ENCODE measurements at regions not wholly inside any gene's neighbourhood (a gene's known extent, or its start where the extent isn't known, plus 50 kb on each side); places are given as distances from the start of the nearest gene placed in this dataset.

- TF ChIP-seq CTCF (IDR thresholded peaks at IDR 0.05) (no peak), POLR2A (IDR thresholded peaks at IDR 0.05) (no peak)
- DNase-seq = no peak
- WGBS, 2 donors = 82 to 84% methylated on average over 1 of the region's 1 CpG
- intact Hi-C loops (cut with DNase I; ENCODE audit: low total_unique reads) = no loop called here
- Histone ChIP-seq H3K9me3 (no peaks in the 10 kb centered on the region), H3K4me1 (no peaks in the 10 kb centered on the region), H3K27ac (no peak overlapping the region), H3K36me3 (ENCODE audit: low read depth, missing control alignments) (no peaks in the 10 kb centered on the region), H3K27me3 (no peaks in the 10 kb centered on the region), H3K4me3 (no peak overlapping the region)
Observed at GRCh38 chr4:36763814-36764213, 480.7 kb upstream of the NWD2 start.

DNA sequence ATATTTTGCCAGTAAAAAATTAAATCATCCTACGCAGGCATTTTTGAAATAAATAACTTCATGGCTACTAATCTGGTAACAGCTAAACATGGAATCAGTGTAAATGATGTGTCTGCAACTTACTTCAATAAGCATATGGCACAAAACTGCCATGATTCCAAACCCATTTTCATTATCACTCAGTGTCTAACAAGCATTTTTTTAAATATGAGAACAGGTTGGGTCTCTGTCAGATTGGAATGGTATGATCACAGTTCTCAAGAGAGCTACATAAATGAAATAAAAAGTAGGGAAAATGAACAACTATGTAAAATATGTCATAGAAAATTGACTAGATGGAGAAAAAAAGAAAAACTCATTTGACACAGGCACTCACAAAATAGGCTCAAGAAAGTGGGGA is 476.9 kb upstream of the NWD2 start:
- WGBS, 2 donors = 64% methylated on average over 1 of the region's 1 CpG; no CpG with 5 or more reads in 1 of the 2 donors
- Histone ChIP-seq H3K27ac (no peak overlapping the region), H3K27me3 (no peaks in the 10 kb centered on the region), H3K4me1 (no peaks in the 10 kb centered on the region), H3K36me3 (ENCODE audit: low read depth, missing control alignments) (no peaks in the 10 kb centered on the region), H3K4me3 (no peak overlapping the region), H3K9me3 (no peaks in the 10 kb centered on the region)
- TF ChIP-seq CTCF (IDR thresholded peaks at IDR 0.05) = no peak
- no peak for TF ChIP-seq POLR2A (IDR thresholded peaks at IDR 0.05)
- intact Hi-C loops (cut with DNase I; ENCODE audit: low total_unique reads) = no loop called here
- no peak for DNase-seq

GRCh38 chr4:36771411-36772153 is 473.0 kb upstream of the NWD2 start:
- H3K9me3 ChIP-seq = no peaks in the 10 kb centered on the region
- H3K4me3 ChIP-seq = no peak overlapping the region
- H3K27ac ChIP-seq = no peak overlapping the region
- WGBS, 2 donors = 50 to 82% methylated on average over 2 of the region's 2 CpGs
- TF ChIP-seq CTCF (IDR thresholded peaks at IDR 0.05) (no peak), POLR2A (IDR thresholded peaks at IDR 0.05) (no peak)
- DNase-seq = no peak
- no peaks in the 10 kb centered on the region for H3K4me1 ChIP-seq
- intact Hi-C loops (cut with DNase I; ENCODE audit: low total_unique reads) = no loop called here
- H3K36me3 ChIP-seq (ENCODE audit: low read depth, missing control alignments) = no peaks in the 10 kb centered on the region
- H3K27me3 ChIP-seq = no peaks in the 10 kb centered on the region

DNA sequence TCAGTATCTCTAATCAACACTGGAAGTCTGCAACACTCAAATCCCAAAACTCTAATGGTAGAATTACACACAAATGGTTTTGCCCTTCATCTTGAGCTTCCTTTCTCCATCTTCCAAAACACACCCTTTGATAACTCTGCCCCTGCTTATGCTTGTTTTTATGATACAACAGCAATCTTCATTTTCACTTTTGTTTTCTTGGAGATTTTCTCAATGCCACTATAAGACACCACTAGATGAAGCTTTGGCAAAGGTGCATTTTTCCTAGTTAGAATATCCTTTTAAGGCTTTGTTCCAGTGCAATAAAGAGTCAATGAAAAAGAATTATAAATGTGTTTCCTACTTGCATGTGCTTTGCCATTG is 472.4 kb upstream of the NWD2 start:
- TF ChIP-seq POLR2A (IDR thresholded peaks at IDR 0.05) (no peak), CTCF (IDR thresholded peaks at IDR 0.05) (no peak)
- intact Hi-C loops (cut with DNase I; ENCODE audit: low total_unique reads) = no loop called here
- H3K27me3 ChIP-seq = no peaks in the 10 kb centered on the region
- H3K4me3 ChIP-seq = no peak overlapping the region
- no peak for DNase-seq
- no peaks in the 10 kb centered on the region for H3K36me3 ChIP-seq (ENCODE audit: low read depth, missing control alignments)
- H3K27ac ChIP-seq = no peak overlapping the region
- no peaks in the 10 kb centered on the region for H3K9me3 ChIP-seq
- no peaks in the 10 kb centered on the region for H3K4me1 ChIP-seq

DNA sequence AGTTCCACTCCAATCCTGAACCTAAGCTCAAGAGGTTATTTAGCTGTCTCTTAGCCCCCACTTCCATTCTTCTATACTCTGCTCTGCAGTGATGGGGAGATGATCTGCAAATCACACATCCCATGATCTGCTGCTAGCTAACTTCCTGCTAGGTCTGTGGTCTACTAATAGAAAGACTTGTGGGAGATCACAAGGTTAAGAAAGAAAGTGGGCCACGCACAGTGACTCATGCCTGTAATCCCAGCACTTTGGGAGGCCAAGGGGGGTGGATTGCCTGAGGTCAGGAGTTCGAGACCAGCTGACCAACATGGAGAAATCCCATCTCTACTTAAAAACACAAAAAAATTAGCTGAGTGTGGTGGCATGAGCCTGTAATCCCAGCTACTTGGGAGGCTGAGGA is 471.1 kb upstream of the NWD2 start:
- TF ChIP-seq CTCF (IDR thresholded peaks at IDR 0.05) (no peak), POLR2A (IDR thresholded peaks at IDR 0.05) (no peak)
- Histone ChIP-seq H3K4me1 (no peaks in the 10 kb centered on the region), H3K27me3 (no peaks in the 10 kb centered on the region), H3K27ac (no peak overlapping the region), H3K4me3 (no peak overlapping the region), H3K9me3 (no peaks in the 10 kb centered on the region), H3K36me3 (ENCODE audit: low read depth, missing control alignments) (no peaks in the 10 kb centered on the region)
- intact Hi-C loops (cut with DNase I; ENCODE audit: low total_unique reads) = no loop called here
- DNase-seq = no peak
- WGBS, 2 donors = 50 to 75% methylated on average over 2 of the region's 2 CpGs
